GM19240 (cell line): ENCODE measurements at regions not wholly inside any gene's neighbourhood (a gene's known extent, or its start where the extent isn't known, plus 50 kb on each side); places are given as distances from the start of the nearest gene placed in this dataset.
"Not testable (repeated sequence)": the region's sequence is repeated elsewhere in the genome, so short reads cannot be mapped to it uniquely, and the experiment has no call there.

Experiments used
- DNase-seq: peaks from one replicate; pipeline ENCODE4 v3.0.0; 2011; ENCODE audit warnings: low spot score; ENCODE audit not compliant: insufficient read length

GRCh38 chr20:53819973-53820451, 226.4 kb upstream of the ZNF217 start:
- DNase-seq = no peak

GRCh38 chr20:53818457-53819177, 225.0 kb upstream of the ZNF217 start:
- no peak for DNase-seq

- not testable (repeated sequence) for DNase-seq
Observed at GRCh38 chr20:53817513-53817912, 223.9 kb upstream of the ZNF217 start.

- DNase-seq = no peak
Observed at GRCh38 chr20:53816872-53817398, 223.3 kb upstream of the ZNF217 start.

- no peak for DNase-seq
Observed at GRCh38 chr20:53815509-53815908, 221.9 kb upstream of the ZNF217 start.

- no peak for DNase-seq
Observed at GRCh38 chr20:53814060-53814459, 220.4 kb upstream of the ZNF217 start.

GRCh38 chr20:53813636-53814035, 220.0 kb upstream of the ZNF217 start:
- DNase-seq = no peak

- no peak for DNase-seq
Observed at GRCh38 chr20:53811577-53811976, 217.9 kb upstream of the ZNF217 start.

- no peak for DNase-seq
Observed at GRCh38 chr20:53810661-53811355, 217.2 kb upstream of the ZNF217 start.

GRCh38 chr20:53809728-53810365, 216.2 kb upstream of the ZNF217 start:
- no peak for DNase-seq

GRCh38 chr20:53809217-53809616, 215.6 kb upstream of the ZNF217 start:
- no peak for DNase-seq

- no peak for DNase-seq
Observed at GRCh38 chr20:53808733-53809132, 215.1 kb upstream of the ZNF217 start.

- not testable (repeated sequence) for DNase-seq
Observed at GRCh38 chr20:53808302-53808701, 214.7 kb upstream of the ZNF217 start.

GRCh38 chr20:53806683-53807401, 213.2 kb upstream of the ZNF217 start:
- no peak for DNase-seq

- no peak for DNase-seq
Observed at GRCh38 chr20:53805895-53806384, 212.3 kb upstream of the ZNF217 start.

- DNase-seq = no peak
Observed at GRCh38 chr20:53804920-53805894, 211.6 kb upstream of the ZNF217 start.

GRCh38 chr20:53804308-53804707, 210.7 kb upstream of the ZNF217 start:
- DNase-seq = not testable (repeated sequence)

- DNase-seq = no peak
Observed at GRCh38 chr20:53803492-53804155, 210.0 kb upstream of the ZNF217 start.

- no peak for DNase-seq
Observed at GRCh38 chr20:53801609-53802370, 208.2 kb upstream of the ZNF217 start.
